ENCODE measurements at regions not wholly inside any gene's neighbourhood (a gene's known extent, or its start where the extent isn't known, plus 50 kb on each side); places are given as distances from the start of the nearest gene placed in this dataset.

GRCh38 chr7:98548370-98548769 is 68.7 kb upstream of the NPTX2 start:
- no peak for TF ChIP-seq EZH2phosphoT487 (IDR thresholded peaks at IDR 0.05; ENCODE audit: borderline replicate concordance)
- no peak for TF ChIP-seq CTCF (conservative IDR thresholded peaks at IDR 0.05; ENCODE audit: low read length)

Data from Loucy (cell line).